H1 (cell line): ENCODE measurements at regions not wholly inside any gene's neighbourhood (a gene's known extent, or its start where the extent isn't known, plus 50 kb on each side); places are given as distances from the start of the nearest gene placed in this dataset.

Experiments used
- CTCF ChIA-PET: fragments of 300-600 bp; sonication (Branson Sonifier 250); formaldehyde crosslinking; loops from one replicate; lab custom pipeline; 2021; ENCODE audit not compliant: partially characterized antibody; lab: Charles Lee
- POLR2A ChIA-PET: fragments of 300-600 bp; sonication (Branson Sonifier 250); formaldehyde crosslinking; loops from one replicate; lab custom pipeline; 2021; ENCODE audit warnings: inconsistent platforms; ENCODE audit not compliant: partially characterized antibody; lab: Charles Lee
- DNase-seq, 2 experiments: peaks; one replicate each; pipeline versions ENCODE4 v3.0.0 to v3.0.0-alpha.2; 2010 to 2022; ENCODE audit warnings: low spot score in 2 of 2, low read depth in 1 of 2, mixed read lengths in 1 of 2
- FAIRE-seq: peaks from 2 replicates; lab custom pipeline; 2011; peaks lifted over from hg19 to GRCh38; lab: Jason Lieb, UNC
- H2AFZ ChIP-seq: 2 replicates; pipeline ENCODE4 v1.8.1; 2012; ENCODE audit warnings: low read length, inconsistent platforms
- H2AK5ac ChIP-seq: 2 replicates; pipeline ENCODE4 v1.6.1; 2013; ENCODE audit warnings: low read depth, low read length
- H2BK120ac ChIP-seq: replicated peaks from 2 replicates; pipeline ENCODE3; 2013; ENCODE audit warnings: low read depth, low read length, inconsistent platforms
- H2BK12ac ChIP-seq: 2 replicates; pipeline ENCODE4 v1.6.1; 2013; ENCODE audit warnings: low read depth, low read length
- H2BK15ac ChIP-seq: 2 replicates; pipeline ENCODE4 v1.6.1; 2013; ENCODE audit warnings: low read length
- H2BK20ac ChIP-seq: 2 replicates; pipeline ENCODE4 v1.6.1; 2013; ENCODE audit warnings: low read length
- H2BK5ac ChIP-seq: 2 replicates; pipeline ENCODE4 v1.6.1; 2013; ENCODE audit warnings: low read depth, low read length
- H3K14ac ChIP-seq: 2 replicates; pipeline ENCODE4 v1.6.1; 2013; ENCODE audit warnings: inconsistent platforms; ENCODE audit not compliant: insufficient read length
- H3K18ac ChIP-seq: 2 replicates; pipeline ENCODE4 v1.6.1; 2013; ENCODE audit warnings: low read length; ENCODE audit errors: extremely low read depth
- H3K23ac ChIP-seq: 2 replicates; pipeline ENCODE4 v1.6.1; 2013; ENCODE audit warnings: inconsistent platforms; ENCODE audit not compliant: insufficient read length
- H3K23me2 ChIP-seq: 2 replicates; pipeline ENCODE4 v1.6.1; 2013; ENCODE audit warnings: low read depth, low read length
- H3K27ac ChIP-seq: 2 replicates; pipeline ENCODE4 v1.6.1; 2011; ENCODE audit warnings: low read depth, low read length, inconsistent platforms
- H3K27me3 ChIP-seq, 4 experiments: replicated peaks in 1 of 4; 1 replicate in 1 of 4; 2 replicates in 3 of 4; pipeline versions ENCODE4 v1.6.1 to v1.8.1; 2011 to 2013; ENCODE audit warnings: low read length in 3 of 4, mild to moderate bottlenecking in 3 of 4, inconsistent platforms in 2 of 4, mixed read lengths in 2 of 4, moderate library complexity in 1 of 4; ENCODE audit not compliant: control insufficient read depth in 3 of 4, insufficient read depth in 3 of 4; ENCODE audit errors: extremely low read depth in 1 of 4
- H3K36me3 ChIP-seq, 4 experiments: 2 replicates each; pipeline versions ENCODE4 v1.6.1 to v1.8.1; 2011 to 2013; ENCODE audit warnings: mild to moderate bottlenecking in 4 of 4, low read length in 3 of 4, moderate library complexity in 2 of 4, control low read depth in 1 of 4, inconsistent platforms in 1 of 4; ENCODE audit not compliant: insufficient read depth in 4 of 4, control insufficient read depth in 2 of 4
- H3K4ac ChIP-seq: replicated peaks from 2 replicates; pipeline ENCODE3; 2013; ENCODE audit warnings: low read length, low read depth, mixed read lengths, inconsistent platforms; ENCODE audit not compliant: insufficient read length
- H3K4me1 ChIP-seq, 4 experiments: replicated peaks in 1 of 4; 1 replicate in 1 of 4; 2 replicates in 3 of 4; pipeline versions ENCODE4 v1.6.1 to v1.8.1; 2011 to 2013; ENCODE audit warnings: low read length in 3 of 4, inconsistent platforms in 2 of 4, mixed read lengths in 1 of 4; ENCODE audit not compliant: insufficient read depth in 4 of 4, control insufficient read depth in 3 of 4
- H3K4me2 ChIP-seq, 2 experiments: 2 replicates each; pipeline versions ENCODE4 v1.6.1 to v1.8.1; 2011 to 2013; ENCODE audit warnings: low read depth in 2 of 2, low read length in 2 of 2, control low read depth in 1 of 2, inconsistent platforms in 1 of 2, mild to moderate bottlenecking in 1 of 2; ENCODE audit not compliant: insufficient read depth in 1 of 2
- H3K4me3 ChIP-seq, 4 experiments: fragments of 200-600, 300-600 bp in 1 of 4; sonication (generic), shearing (Covaris generic), sonication (Bioruptor Twin) in 1 of 4; 2 replicates each; pipeline versions ENCODE4 v1.5.1 to v1.8.1; 2011 to 2016; ENCODE audit warnings: low read length in 4 of 4, low read depth in 3 of 4, control low read depth in 2 of 4, inconsistent platforms in 2 of 4, mild to moderate bottlenecking in 2 of 4, mixed read lengths in 1 of 4, moderate library complexity in 1 of 4; ENCODE audit not compliant: insufficient read depth in 2 of 4; ENCODE audit errors: extremely low read depth in 1 of 4
- H3K56ac ChIP-seq: replicated peaks from 2 replicates; pipeline ENCODE3; 2013; ENCODE audit warnings: low read depth, mild to moderate bottlenecking, mixed read lengths, low read length, inconsistent platforms; ENCODE audit not compliant: insufficient read length
- H3K79me1 ChIP-seq: 2 replicates; pipeline ENCODE4 v1.6.1; 2013; ENCODE audit warnings: low read depth, low read length, control low read depth
- H3K79me2 ChIP-seq, 2 experiments: 2 replicates each; pipeline versions ENCODE4 v1.6.1 to v1.8.1; 2012 to 2013; ENCODE audit warnings: low read length in 2 of 2, mild to moderate bottlenecking in 2 of 2, inconsistent platforms in 1 of 2; ENCODE audit not compliant: insufficient read depth in 2 of 2, control insufficient read depth in 1 of 2
- H3K9ac ChIP-seq, 4 experiments: replicated peaks in 1 of 4; 1 replicate in 1 of 4; 2 replicates in 3 of 4; pipeline versions ENCODE4 v1.6.1 to v1.8.1; 2011 to 2013; ENCODE audit warnings: low read depth in 3 of 4, low read length in 3 of 4, control low read depth in 2 of 4, mild to moderate bottlenecking in 2 of 4, moderate library complexity in 2 of 4, inconsistent platforms in 1 of 4; ENCODE audit errors: extremely low read depth in 1 of 4
- H3K9me3 ChIP-seq, 2 experiments: 2 replicates each; pipeline versions ENCODE4 v1.6.1 to v1.8.1; 2012 to 2013; ENCODE audit warnings: mild to moderate bottlenecking in 2 of 2, moderate library complexity in 2 of 2, control low read depth in 1 of 2, inconsistent platforms in 1 of 2, low read depth in 1 of 2, low read length in 1 of 2, mixed read lengths in 1 of 2; ENCODE audit not compliant: insufficient read depth in 2 of 2
- H4K20me1 ChIP-seq, 2 experiments: replicated peaks in 1 of 2; 2 replicates each; pipeline versions ENCODE3 to v1.8.1; 2011 to 2013; ENCODE audit warnings: inconsistent platforms in 2 of 2, low read length in 2 of 2, mild to moderate bottlenecking in 1 of 2; ENCODE audit not compliant: insufficient read depth in 2 of 2, control insufficient read depth in 1 of 2
- H4K5ac ChIP-seq: 2 replicates; pipeline ENCODE4 v1.6.1; 2013; ENCODE audit warnings: low read length, low read depth, mixed read lengths, inconsistent platforms; ENCODE audit not compliant: insufficient read length
- H4K8ac ChIP-seq: 2 replicates; pipeline ENCODE4 v1.8.0; 2013; ENCODE audit warnings: mild to moderate bottlenecking, moderate library complexity, low read length, inconsistent platforms; ENCODE audit not compliant: insufficient read depth; ENCODE audit errors: extremely low read depth
- H4K91ac ChIP-seq: replicated peaks from 2 replicates; pipeline ENCODE3; 2013; ENCODE audit warnings: low read length, mixed read lengths, inconsistent platforms; ENCODE audit not compliant: insufficient read length
- ATF2 ChIP-seq: IDR thresholded peaks from 2 replicates; pipeline ENCODE4 v1.6.1; 2012; ENCODE audit warnings: low read length, inconsistent platforms
- BACH1 ChIP-seq: IDR thresholded peaks from 2 replicates; pipeline ENCODE4 v1.6.1; 2012; ENCODE audit warnings: low read length, improper control_type of control experiment
- CEBPB ChIP-seq: IDR thresholded peaks from 2 replicates; pipeline ENCODE4 v1.6.1; 2012; ENCODE audit warnings: low read depth, low read length
- GTF2F1 ChIP-seq: IDR thresholded peaks from 2 replicates; pipeline ENCODE4 v1.6.1; 2012; ENCODE audit warnings: low read depth, low read length, improper control_type of control experiment, borderline replicate concordance
- MAFK ChIP-seq: IDR thresholded peaks from 2 replicates; pipeline ENCODE4 v1.6.1; 2012; ENCODE audit warnings: low read depth, mild to moderate bottlenecking, improper control_type of control experiment, low read length
- NRF1 ChIP-seq: IDR thresholded peaks from 2 replicates; pipeline ENCODE4 v1.6.1; 2011; ENCODE audit warnings: mild to moderate bottlenecking, low read depth, low read length, improper control_type of control experiment
- POLR2A ChIP-seq, 2 experiments: IDR thresholded peaks; 1 replicate in 1 of 2; 2 replicates in 1 of 2; pipeline ENCODE4 v1.6.1; 2011; ENCODE audit warnings: low read depth in 2 of 2, low read length in 2 of 2, mild to moderate bottlenecking in 2 of 2; ENCODE audit errors: control extremely low read depth in 1 of 2
- POLR2AphosphoS5 ChIP-seq: IDR thresholded peaks from 2 replicates; pipeline ENCODE4 v1.6.1; 2011; ENCODE audit warnings: low read depth, low read length
- SIRT6 ChIP-seq: IDR thresholded peaks from one replicate; pipeline ENCODE4 v1.7.1; 2012; ENCODE audit warnings: low read length, inconsistent platforms
- SIX5 ChIP-seq: IDR thresholded peaks from 2 replicates; pipeline ENCODE4 v1.6.1; 2011; ENCODE audit warnings: mild to moderate bottlenecking, low read depth, low read length
- WGBS, 2 experiments: shearing (Covaris generic) in 1 of 2; methylation state at CpG; one replicate each; pipeline versions ENCODE4 v1.1.6 to v1.1.7; 2013 to 2015; ENCODE audit warnings: low lambda C conversion rate in 2 of 2, mixed read lengths in 2 of 2, inconsistent platforms in 1 of 2, low coverage in 1 of 2, missing lambda C conversion rate in 1 of 2; ENCODE audit not compliant: insufficient replicate concordance in 2 of 2, insufficient coverage in 1 of 2, insufficient read length in 1 of 2; ENCODE audit errors: extremely low coverage in 1 of 2, missing lambda C conversion rate in 1 of 2; 5-methylcytosine and 5-hydroxymethylcytosine counted together

GRCh38 chr2:219985017-219985416, 357.6 kb downstream of the SLC4A3 start:
- DNase-seq, result no peak
- no peak for FAIRE-seq
- TF ChIP-seq POLR2AphosphoS5 (no peak), SIRT6 (no peak), POLR2A (IDR thresholded peaks at IDR 0.05; ENCODE audit: control extremely low read depth in 1 of 2, low read depth in 2 of 2, low read length in 2 of 2) (no peak), NRF1 (no peak), CEBPB (no peak), SIX5 (no peak), GTF2F1 (no peak), MAFK (no peak), ATF2 (no peak), BACH1 (no peak)

More at GRCh38 chr2:219985017-219985416, 357.6 kb downstream of the SLC4A3 start:
- H3K79me1 ChIP-seq, result no peaks in the 10 kb centered on the region
- H4K20me1 ChIP-seq, result no peaks in the 10 kb centered on the region
- ChIA-PET CTCF (interaction anchor here (1.2 to 2.1 kb wide), 4 partner anchors 13 to 249 kb away, joined by 3 to 12 read pairs (median 4); no protein-coding TSS in a partner anchor), POLR2A (no interaction called here)
- WGBS, 2 experiments, result 95% methylated on average over 3 of the region's 3 CpGs; no CpG with 5 or more reads in 1 of the 2 experiments
- H3K4ac ChIP-seq, result no peak overlapping the region
- H2BK120ac ChIP-seq, result no peak overlapping the region
- no peaks in the 10 kb centered on the region for H3K79me2 ChIP-seq
- no peak overlapping the region for H3K4me3 ChIP-seq
- no peaks in the 10 kb centered on the region for H3K36me3 ChIP-seq
- H2BK20ac ChIP-seq, result no peak overlapping the region
- no peak overlapping the region for H3K18ac ChIP-seq
- no peak overlapping the region for H4K5ac ChIP-seq
- H3K27me3 ChIP-seq, result no peaks in the 10 kb centered on the region
- H3K4me1 ChIP-seq, result peaks cover 0 to 8% (median 2%) of the 10 kb centered on the region in 4 experiments; a peak in 2 of 7 replicates
- H2BK15ac ChIP-seq, result no peak overlapping the region
- H2AFZ ChIP-seq, result no peak overlapping the region
- H3K14ac ChIP-seq, result no peak overlapping the region
- no peak overlapping the region for H3K9ac ChIP-seq
- no peaks in the 10 kb centered on the region for H3K23me2 ChIP-seq
- no peak overlapping the region for H3K4me2 ChIP-seq
- H2BK5ac ChIP-seq, result no peak overlapping the region
- H2BK12ac ChIP-seq, result no peak overlapping the region
- H2AK5ac ChIP-seq, result no peak overlapping the region
- H3K23ac ChIP-seq, result no peak overlapping the region
- no peak overlapping the region for H3K56ac ChIP-seq
- no peak overlapping the region for H4K8ac ChIP-seq
- no peak overlapping the region for H3K27ac ChIP-seq
- peaks cover 2 to 3% of the 10 kb centered on the region in 2 experiments; a peak in 2 of 4 replicates for H3K9me3 ChIP-seq
- no peak overlapping the region for H4K91ac ChIP-seq
